ENCODE measurements at regions not wholly inside any gene's neighbourhood (a gene's known extent, or its start where the extent isn't known, plus 50 kb on each side); places are given as distances from the start of the nearest gene placed in this dataset.

DNA sequence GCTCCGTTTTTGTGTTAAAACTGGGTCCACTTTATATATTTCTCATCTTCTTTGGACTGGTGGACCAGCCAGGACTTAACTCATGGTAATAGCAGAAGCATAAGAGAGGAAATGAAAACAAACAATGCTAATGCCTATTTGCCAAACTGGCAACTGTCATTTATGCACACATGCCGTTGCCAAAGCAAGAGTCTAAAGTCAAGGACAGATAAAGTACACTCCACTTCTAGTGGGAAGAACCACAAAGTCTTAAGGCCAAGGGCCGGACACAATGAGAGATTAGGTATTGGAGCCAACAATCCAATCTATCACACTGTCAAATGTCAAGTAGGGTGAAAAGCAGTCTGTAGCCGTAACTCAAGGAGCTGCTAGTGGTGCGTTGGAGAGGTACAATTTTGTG lies 157.7 kb downstream of the LYPLAL1 start:
- H3K4me3 ChIP-seq = no peak overlapping the region
- no peaks in the 10 kb centered on the region for H3K9me3 ChIP-seq
- DNase-seq (ENCODE audit: low spot score in 2 of 2) = no peak
- H3K4me1 ChIP-seq = no peaks in the 10 kb centered on the region
- intact Hi-C loops (cut with DNase I) = no loop called here
- H3K36me3 ChIP-seq = no peaks in the 10 kb centered on the region
- H3K27ac ChIP-seq = no peak overlapping the region
- no peaks in the 10 kb centered on the region for H3K27me3 ChIP-seq
- TF ChIP-seq, protein P1, sequence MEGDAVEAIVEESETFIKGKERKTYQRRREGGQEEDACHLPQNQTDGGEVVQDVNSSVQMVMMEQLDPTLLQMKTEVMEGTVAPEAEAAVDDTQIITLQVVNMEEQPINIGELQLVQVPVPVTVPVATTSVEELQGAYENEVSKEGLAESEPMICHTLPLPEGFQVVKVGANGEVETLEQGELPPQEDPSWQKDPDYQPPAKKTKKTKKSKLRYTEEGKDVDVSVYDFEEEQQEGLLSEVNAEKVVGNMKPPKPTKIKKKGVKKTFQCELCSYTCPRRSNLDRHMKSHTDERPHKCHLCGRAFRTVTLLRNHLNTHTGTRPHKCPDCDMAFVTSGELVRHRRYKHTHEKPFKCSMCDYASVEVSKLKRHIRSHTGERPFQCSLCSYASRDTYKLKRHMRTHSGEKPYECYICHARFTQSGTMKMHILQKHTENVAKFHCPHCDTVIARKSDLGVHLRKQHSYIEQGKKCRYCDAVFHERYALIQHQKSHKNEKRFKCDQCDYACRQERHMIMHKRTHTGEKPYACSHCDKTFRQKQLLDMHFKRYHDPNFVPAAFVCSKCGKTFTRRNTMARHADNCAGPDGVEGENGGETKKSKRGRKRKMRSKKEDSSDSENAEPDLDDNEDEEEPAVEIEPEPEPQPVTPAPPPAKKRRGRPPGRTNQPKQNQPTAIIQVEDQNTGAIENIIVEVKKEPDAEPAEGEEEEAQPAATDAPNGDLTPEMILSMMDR (IDR thresholded peaks at IDR 0.05) = no peak

DNA sequence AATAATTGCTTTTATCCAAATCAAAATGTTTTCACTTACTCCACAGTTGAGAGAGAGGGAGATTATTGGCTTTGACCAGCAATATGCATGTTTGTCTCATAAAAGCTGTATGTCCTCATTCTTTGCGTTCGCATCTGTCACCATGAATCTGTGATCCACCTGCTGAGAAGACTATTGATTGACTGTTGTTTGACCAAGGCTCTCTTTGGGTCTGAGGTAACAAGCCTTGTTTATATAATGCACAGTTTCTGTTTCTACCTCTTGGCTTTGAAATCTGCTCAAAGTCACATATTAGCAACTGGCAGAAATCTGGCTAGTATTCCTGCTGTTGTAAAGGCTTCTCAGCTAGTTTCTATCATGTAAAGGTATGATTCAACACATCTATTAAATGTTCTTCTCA lies 157.0 kb downstream of the LYPLAL1 start:
- Histone ChIP-seq H3K4me1 (no peaks in the 10 kb centered on the region), H3K27ac (no peak overlapping the region), H3K36me3 (no peaks in the 10 kb centered on the region), H3K4me3 (no peak overlapping the region), H3K9me3 (no peaks in the 10 kb centered on the region), H3K27me3 (no peaks in the 10 kb centered on the region)
- no peak for DNase-seq (ENCODE audit: low spot score in 2 of 2)
- intact Hi-C loops (cut with DNase I) = no loop called here
- TF ChIP-seq, protein P1 (IDR thresholded peaks at IDR 0.05) = no peak

DNA sequence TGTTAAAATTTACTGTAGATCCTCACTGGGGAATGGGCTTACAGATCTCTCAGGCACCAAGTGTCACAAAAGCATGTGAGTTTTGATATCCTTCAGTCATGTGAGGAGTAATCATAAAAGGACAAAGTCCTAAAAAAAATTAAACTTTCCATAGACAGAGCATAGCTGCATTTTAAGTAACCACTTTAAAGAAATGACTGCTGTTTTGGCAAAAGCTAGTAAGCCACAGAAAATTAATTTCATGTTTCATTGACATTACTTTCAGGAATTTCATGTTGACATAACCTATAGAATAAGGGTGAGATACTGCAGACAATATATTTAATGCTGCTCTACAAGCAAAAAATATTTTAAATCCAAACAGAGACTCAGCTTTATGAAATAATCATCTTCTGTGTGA lies 156.3 kb downstream of the LYPLAL1 start:
- no peaks in the 10 kb centered on the region for H3K27me3 ChIP-seq
- no peaks in the 10 kb centered on the region for H3K9me3 ChIP-seq
- DNase-seq (ENCODE audit: low spot score in 2 of 2) = no peak
- TF ChIP-seq, protein P1 (IDR thresholded peaks at IDR 0.05) = no peak
- no peaks in the 10 kb centered on the region for H3K36me3 ChIP-seq
- intact Hi-C loops (cut with DNase I) = no loop called here
- no peak overlapping the region for H3K4me3 ChIP-seq
- no peak overlapping the region for H3K27ac ChIP-seq
- H3K4me1 ChIP-seq = no peaks in the 10 kb centered on the region

DNA sequence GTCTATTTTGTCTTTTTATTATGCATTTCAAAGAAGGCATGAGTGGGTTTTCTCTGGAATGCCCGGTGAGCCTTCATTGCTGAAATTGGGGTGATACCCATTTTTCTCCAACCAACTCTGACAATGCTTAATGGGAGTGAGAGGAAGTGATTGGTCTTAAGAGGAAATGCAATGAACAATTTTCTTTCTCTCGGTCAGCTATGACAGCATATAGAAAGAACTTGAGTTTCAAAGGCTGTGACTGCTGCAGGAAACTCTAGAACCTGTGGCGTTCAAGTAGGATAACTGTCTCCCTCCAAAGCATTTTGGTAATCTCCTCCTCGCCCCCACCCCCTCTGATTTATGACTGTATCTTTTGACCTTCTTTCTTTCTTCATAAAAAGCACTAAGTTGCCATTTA lies 155.9 kb downstream of the LYPLAL1 start:
- no peaks in the 10 kb centered on the region for H3K9me3 ChIP-seq
- intact Hi-C loops (cut with DNase I) = no loop called here
- H3K4me3 ChIP-seq = no peak overlapping the region
- no peak for DNase-seq (ENCODE audit: low spot score in 2 of 2)
- no peaks in the 10 kb centered on the region for H3K4me1 ChIP-seq
- TF ChIP-seq, protein P1 (IDR thresholded peaks at IDR 0.05) = no peak
- H3K36me3 ChIP-seq = no peaks in the 10 kb centered on the region
- H3K27ac ChIP-seq = no peak overlapping the region
- H3K27me3 ChIP-seq = no peaks in the 10 kb centered on the region

DNA sequence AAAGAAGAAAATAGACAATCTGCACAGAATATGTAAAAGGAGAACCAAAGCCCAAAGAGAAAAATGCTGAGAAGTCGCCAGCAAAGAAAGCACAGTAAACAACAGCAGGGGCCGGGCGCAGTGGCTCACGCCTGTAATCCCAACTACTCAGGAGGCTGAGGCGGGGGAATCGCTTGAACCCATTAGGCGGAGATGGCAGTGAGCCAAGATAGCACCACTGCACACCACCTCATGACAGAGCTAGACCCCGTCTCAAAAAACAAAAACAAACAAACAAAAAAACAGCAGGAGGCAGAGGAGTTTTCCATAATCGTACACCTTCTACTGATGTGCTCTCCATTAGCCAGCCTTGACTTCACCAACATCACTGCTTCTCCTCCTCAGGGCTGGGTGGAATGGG lies 153.2 kb downstream of the LYPLAL1 start:
- DNase-seq (ENCODE audit: low spot score in 2 of 2) = no peak
- H3K36me3 ChIP-seq = no peaks in the 10 kb centered on the region
- intact Hi-C loops (cut with DNase I) = no loop called here
- H3K4me3 ChIP-seq = no peak overlapping the region
- H3K27ac ChIP-seq = no peak overlapping the region
- H3K27me3 ChIP-seq = no peaks in the 10 kb centered on the region
- H3K4me1 ChIP-seq = peaks cover 0 to 3% of the 10 kb centered on the region in 2 donors
- H3K9me3 ChIP-seq = no peaks in the 10 kb centered on the region
- TF ChIP-seq, protein P1 (IDR thresholded peaks at IDR 0.05) = no peak

DNA sequence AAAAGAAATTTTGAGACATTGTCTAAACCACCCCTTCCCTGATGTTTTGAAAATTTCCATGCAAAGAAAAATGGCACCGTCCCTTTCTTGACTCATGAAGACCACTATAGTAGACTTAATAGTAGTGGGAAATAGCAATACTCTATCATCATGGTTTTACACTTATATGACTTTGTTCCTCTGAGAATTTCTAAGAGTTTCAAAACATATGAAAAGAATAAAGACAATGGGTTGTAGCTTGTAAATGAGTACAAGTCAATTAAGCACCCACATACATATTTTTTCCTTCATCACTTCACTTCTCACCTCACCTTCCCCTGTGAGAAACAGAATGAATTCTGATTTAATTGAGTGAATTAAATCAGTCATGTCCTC lies 151.7 kb downstream of the LYPLAL1 start:
- no peak for DNase-seq (ENCODE audit: low spot score in 2 of 2)
- H3K4me1 ChIP-seq = peaks cover 0 to 3% of the 10 kb centered on the region in 2 donors
- H3K9me3 ChIP-seq = no peaks in the 10 kb centered on the region
- intact Hi-C loops (cut with DNase I) = no loop called here
- no peaks in the 10 kb centered on the region for H3K27me3 ChIP-seq
- H3K27ac ChIP-seq = no peak overlapping the region
- no peaks in the 10 kb centered on the region for H3K36me3 ChIP-seq
- no peak overlapping the region for H3K4me3 ChIP-seq
- TF ChIP-seq, protein P1 (IDR thresholded peaks at IDR 0.05) = no peak

Measured in ascending aorta (tissue), 2 donors.